DMS53 (cell line): ENCODE measurements at regions not wholly inside any gene's neighbourhood (a gene's known extent, or its start where the extent isn't known, plus 50 kb on each side); places are given as distances from the start of the nearest gene placed in this dataset.
"Not testable (repeated sequence)": the region's sequence is repeated elsewhere in the genome, so short reads cannot be mapped to it uniquely, and the experiment has no call there.

Experiments used
- DNase-seq: peaks from one replicate; lab custom pipeline; 2025; lab: John Stamatoyannopoulos, UW

- no peak for DNase-seq
Observed at GRCh38 chr16:77066896-77067496, 124.0 kb upstream of the MON1B start.

GRCh38 chr16:77067900-77068299, 123.1 kb upstream of the MON1B start:
- DNase-seq: no peak

GRCh38 chr16:77068402-77068801, 122.6 kb upstream of the MON1B start:
- DNase-seq: no peak

GRCh38 chr16:77069929-77070328, 121.1 kb upstream of the MON1B start:
- no peak for DNase-seq

- no peak for DNase-seq
Observed at GRCh38 chr16:77070683-77071082, 120.3 kb upstream of the MON1B start.

- DNase-seq: no peak
Observed at GRCh38 chr16:77076839-77077238, 114.2 kb upstream of the MON1B start.

- DNase-seq: no peak
Observed at GRCh38 chr16:77077256-77077922, 113.6 kb upstream of the MON1B start.

- no peak for DNase-seq
Observed at GRCh38 chr16:77085981-77086380, 105.0 kb upstream of the MON1B start.

- DNase-seq: no peak
Observed at GRCh38 chr16:77090062-77090461, 100.9 kb upstream of the MON1B start.

GRCh38 chr16:77093309-77093708, 97.7 kb upstream of the MON1B start:
- no peak for DNase-seq

GRCh38 chr16:77093999-77094398, 97.0 kb upstream of the MON1B start:
- no peak for DNase-seq

GRCh38 chr16:77111056-77111565, 79.9 kb upstream of the MON1B start:
- DNase-seq: no peak

- DNase-seq: no peak
Observed at GRCh38 chr16:77112746-77113145, 78.2 kb upstream of the MON1B start.

- no peak for DNase-seq
Observed at GRCh38 chr16:77113835-77114234, 77.2 kb upstream of the MON1B start.

GRCh38 chr16:77114361-77114760, 76.6 kb upstream of the MON1B start:
- DNase-seq: not testable (repeated sequence)

- no peak for DNase-seq
Observed at GRCh38 chr16:77116856-77117255, 74.1 kb upstream of the MON1B start.

GRCh38 chr16:77117707-77118106, 73.3 kb upstream of the MON1B start:
- no peak for DNase-seq

GRCh38 chr16:77131398-77131797, 59.6 kb upstream of the MON1B start:
- DNase-seq: no peak

- DNase-seq: no peak
Observed at GRCh38 chr16:77132051-77132618, 58.9 kb upstream of the MON1B start.

- no peak for DNase-seq
Observed at GRCh38 chr16:77133706-77134105, 57.3 kb upstream of the MON1B start.

GRCh38 chr16:77137045-77137444, 53.9 kb upstream of the MON1B start:
- no peak for DNase-seq
